NCI-H146 treated with DMSO at 0.1 percent for 48 hours (cell line): ENCODE measurements at regions not wholly inside any gene's neighbourhood (a gene's known extent, or its start where the extent isn't known, plus 50 kb on each side); places are given as distances from the start of the nearest gene placed in this dataset.
A peak's percentile ranks its signal among the peaks of the same experiment; 100 is the strongest.

Source experiments
- DNase-seq: peaks from one replicate; lab custom pipeline; 2025; ENCODE audit not compliant: unreplicated experiment; lab: John Stamatoyannopoulos, UW

DNA sequence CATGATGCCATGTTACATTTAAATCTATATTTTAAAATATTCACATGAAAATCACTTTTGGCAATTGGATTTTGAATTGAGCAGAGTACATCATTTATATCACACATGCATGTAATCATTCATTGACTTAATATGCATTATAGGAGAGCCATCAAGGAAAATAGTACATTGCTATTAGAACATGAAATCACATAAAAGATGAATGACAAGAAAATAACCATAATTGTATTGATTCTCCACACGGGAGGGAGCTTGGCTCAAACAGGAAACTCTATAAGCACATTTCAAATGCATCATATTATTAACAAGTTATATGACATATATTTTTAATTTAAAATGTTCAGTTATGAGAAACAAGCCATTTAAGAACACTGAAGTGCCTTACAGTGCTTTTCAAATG lies 208.6 kb upstream of the PRR20A start:
- DNase-seq, result no peak

DNA sequence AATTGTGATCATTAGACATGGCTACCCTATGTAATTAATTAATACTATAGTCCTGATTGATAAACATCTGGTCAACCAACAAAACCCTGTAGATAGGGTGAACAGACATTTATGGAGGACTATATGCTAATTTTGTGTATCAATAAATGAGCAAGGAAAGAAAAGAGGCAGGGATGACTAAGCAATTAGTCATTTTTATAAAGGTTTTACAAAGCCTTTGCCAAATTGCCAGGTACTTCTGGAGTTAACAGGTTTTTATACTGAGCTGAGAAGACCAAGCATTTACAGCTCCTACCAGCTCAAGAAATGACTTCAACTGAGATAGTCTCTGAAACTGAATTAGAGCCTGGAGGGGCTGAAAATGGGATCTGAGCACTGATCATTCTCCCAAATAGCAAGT lies 186.8 kb upstream of the PRR20A start:
- DNase-seq, result no peak

DNA sequence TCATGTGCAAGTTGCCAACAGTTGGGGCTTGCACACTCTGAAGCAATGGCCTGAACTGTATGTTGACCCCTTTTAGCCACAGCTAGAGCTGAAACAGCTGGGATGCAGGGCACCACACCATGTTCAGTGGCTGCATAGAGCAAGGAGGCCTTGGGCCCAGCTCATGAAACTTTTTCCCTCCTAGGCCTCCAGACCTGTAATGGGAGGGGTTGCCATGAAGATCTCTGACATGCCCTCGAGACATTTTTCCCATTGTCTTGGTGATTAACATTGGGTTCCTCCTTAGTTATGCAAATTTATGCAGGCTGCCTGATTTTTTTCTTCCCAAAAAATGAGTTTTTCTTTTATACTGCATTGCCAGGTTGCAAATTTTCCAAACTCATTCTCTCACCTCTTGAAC lies 165.1 kb upstream of the PRR20A start:
- DNase-seq, result no peak

DNA sequence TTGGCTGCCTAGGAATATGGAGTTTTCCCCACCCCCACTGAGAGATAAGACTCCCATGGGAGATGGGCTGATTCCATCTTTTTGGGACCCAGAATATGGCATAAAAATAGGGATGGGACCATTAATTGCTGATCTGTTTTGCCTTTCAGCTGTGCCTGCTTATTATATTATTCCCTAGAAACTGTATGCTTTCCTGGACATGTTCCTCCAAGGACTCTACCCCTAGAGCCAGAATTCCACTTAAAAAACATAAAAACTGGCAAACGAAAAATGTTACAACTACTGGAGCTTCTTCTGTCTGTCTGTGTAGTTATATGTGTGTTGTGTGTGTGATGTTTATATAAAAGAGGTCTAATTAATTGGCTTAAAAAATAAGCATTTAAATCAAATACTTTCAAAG lies 159.9 kb upstream of the PRR20A start:
- no peak for DNase-seq

DNA sequence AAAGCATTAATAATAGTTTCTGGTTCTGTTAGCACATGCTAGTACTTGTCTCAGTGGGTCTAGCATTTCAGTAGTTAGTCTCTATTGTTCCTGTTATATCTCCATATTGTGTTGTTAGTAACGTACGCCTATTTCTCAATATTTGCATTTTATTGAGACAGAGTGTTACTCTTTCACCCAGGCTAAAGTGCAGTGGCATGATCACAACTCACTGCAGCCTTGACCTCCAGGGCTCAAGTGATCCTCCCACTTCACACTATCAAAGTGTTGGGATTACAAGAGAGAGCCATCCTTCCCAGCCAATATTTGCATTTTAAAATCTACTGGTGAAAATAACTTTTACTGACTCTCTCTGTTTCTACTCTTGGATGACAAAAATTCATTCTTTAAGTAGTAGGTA lies 154.6 kb upstream of the PRR20A start:
- DNase-seq, result no peak

DNA sequence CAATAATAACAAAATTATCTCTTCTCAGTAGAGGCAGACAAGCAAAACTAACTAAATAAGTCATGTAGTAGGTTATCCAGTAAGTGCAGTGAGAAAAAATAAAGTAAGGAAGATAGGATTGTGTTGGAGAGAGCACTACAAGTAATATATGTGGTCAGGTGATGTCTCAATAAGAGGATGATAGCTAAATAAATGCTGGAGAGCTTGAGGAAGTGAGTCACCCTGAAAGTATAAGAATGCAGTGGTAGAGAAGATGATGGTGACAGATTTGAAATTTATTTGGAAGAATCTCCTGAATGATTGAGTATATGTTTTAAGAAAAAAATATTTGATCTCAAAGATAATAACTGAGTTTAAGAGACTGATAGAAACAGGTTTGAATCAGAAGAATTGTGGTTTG lies 152.2 kb upstream of the PRR20A start:
- DNase-seq, result no peak

DNA sequence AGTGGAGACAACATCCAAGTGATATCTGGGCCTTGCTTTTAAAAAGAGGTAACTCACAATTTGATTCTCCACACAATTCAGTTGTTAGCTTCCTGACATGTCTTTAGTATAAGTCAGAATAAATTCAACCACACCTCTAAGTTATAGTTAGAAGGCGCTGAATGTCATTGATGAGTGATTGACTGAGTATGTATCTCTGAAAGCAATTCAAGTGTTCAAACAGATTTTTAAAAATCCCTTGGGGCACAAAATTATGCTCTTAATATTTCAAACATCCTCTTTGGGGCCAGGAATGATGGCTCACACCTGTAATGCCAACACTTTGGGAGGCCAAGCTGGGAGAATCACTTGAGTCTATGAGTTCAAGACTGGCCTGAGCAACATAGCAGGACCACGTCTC lies 137.0 kb upstream of the PRR20A start:
- DNase-seq, result no peak

DNA sequence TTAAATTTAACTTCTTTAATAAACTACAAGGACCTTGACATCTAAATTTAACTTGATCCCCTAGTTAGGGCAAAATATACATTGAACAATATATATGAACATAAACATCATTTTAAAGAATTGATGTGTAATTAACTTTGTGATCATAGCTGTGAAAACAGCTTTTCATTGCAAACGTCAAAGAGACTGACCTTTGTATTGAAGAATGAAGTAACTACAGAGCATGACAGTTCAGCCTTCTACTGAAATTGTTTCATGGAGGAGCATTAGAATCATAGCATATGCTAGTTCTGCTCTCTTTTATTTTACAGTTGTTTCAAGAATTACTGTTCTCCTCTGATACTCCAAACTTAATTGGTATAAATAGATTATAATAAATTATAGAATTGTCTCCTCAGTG lies 123.4 kb upstream of the PRR20A start:
- DNase-seq, result no peak

DNA sequence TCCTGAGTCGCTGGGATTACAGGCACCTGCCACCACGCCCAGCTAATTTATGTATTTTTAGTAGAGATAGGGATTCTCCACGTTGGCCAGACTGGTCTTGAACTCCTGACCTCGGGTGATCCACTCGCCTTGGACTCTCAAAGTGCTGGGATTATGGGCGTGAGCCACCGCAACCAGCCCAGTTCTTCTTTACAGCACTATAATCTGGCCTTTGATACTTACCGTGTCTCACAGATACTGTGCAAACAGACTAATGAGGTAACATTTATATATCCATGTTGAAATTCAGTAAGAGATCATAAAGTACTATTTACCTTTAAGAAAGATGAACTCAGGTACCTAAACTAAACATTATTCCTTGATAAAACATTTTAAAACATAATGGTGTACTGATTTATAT lies 121.8 kb upstream of the PRR20A start:
- no peak for DNase-seq

DNA sequence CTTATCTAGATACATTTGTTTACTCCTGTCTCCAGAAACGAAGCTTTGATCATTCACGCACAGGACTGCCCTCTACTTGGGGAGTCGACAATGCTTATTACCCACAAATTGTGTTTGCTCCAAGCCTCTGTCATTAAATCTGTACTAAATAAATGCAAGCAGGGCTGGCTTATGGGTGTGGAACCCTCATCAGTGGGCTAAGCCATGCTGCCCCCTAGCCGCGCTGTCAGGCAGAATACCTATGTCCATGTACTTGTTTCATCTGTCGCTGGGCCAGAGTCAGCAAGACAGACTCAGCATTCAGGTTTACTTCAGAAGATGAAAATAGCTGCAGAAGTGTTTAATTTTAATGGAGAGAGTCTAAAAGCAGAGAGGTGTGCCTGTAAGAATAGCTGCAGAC lies 110.0 kb upstream of the PRR20A start:
- DNase-seq, result no peak

DNA sequence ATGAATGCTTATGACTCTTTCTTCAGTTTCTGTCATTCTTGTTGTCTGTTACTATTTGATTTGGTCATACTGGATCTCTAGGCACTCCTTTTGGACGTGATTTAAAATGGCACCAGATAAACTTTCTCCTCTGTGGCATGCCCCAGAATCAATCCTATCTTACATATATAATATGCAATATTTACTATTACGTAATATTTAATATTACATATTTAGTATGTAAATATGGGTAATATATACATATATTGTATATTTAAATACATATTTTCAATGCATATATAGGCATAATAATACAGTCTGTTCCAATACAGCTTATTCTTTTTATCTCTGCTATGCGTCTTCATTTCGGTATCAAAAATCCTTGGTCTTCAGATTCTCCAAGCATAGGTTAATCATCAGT lies 104.4 kb upstream of the PRR20A start:
- no peak for DNase-seq

DNA sequence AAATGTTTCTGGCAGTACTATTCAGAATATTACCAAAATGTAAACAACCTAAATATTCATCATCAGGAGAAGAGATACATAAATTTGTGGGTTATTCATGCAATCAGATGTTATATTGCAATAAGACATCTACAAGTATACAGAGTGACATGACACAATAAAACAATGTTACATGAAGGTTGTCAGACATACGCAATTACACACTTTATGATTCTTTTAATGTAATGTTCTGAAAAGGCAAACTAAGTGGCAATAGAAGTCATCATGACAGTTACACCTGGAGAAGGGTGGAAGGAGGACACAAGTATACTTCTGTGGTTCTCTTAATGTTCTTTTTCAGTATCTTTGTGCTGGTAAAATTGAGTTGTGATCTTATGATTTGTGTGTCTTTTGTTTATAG lies 95.8 kb upstream of the PRR20A start:
- DNase-seq, result no peak

DNA sequence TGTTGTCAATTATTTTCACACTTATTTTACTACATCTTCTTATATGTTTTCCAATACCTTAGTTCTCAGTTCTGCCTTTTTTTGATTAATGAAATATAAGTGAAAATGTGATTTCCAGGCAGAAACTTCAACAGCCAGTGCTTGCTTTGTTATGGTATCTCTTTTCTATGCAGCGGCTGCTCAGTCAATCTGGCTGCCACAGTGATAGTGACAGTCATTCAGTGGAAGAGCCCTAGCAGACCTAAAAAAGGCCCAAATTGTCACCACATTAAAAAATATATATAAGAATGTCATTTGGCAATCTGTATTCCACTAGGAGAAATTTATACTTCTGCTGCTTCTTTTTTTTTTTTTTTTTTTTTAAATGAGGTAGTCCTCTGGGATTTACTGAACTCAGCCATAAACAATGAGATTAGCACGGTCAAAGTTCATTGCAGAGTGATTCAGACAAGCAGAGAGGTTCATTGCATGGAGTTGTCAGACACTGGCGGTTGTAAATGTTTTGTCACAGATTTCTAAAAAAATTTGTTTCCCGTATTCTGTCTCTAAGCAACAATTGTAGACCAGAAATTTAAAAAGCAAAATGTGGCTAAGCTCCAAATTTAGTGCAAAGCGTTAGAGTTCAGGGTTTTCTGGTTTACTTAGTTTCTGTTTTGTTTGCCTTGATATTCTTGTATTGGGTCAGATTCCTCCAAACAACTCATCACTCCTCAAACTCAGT lies 94.7 kb upstream of the PRR20A start:
- DNase-seq, result no peak

DNA sequence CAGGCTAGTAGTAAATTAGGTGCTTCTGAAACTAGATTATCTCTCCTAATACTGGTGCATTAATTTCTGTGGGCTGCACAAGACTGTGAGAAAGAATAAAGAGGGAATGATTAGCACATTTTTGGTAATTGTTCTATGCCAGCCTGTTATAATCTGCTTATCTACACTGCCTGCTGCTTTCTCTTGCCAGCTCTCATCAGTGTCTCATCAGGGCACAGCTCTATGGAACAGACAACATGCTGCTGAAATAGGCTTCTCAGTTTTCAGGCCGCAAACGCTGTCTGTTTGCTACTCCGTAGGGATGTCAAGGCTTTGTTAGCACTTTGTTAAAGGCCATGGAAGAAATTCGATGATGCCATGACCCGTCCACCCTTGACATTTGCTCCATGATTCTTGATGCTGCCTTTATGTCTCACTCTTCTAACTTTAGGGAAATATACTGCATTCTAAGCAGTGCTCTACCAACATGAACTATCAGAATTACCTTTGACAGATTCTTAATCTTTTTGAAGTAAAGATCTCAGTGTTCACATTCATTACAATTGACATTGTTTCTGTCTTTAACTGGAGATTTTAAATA lies 84.0 kb upstream of the PRR20A start:
- DNase-seq, result peak; percentile 56

DNA sequence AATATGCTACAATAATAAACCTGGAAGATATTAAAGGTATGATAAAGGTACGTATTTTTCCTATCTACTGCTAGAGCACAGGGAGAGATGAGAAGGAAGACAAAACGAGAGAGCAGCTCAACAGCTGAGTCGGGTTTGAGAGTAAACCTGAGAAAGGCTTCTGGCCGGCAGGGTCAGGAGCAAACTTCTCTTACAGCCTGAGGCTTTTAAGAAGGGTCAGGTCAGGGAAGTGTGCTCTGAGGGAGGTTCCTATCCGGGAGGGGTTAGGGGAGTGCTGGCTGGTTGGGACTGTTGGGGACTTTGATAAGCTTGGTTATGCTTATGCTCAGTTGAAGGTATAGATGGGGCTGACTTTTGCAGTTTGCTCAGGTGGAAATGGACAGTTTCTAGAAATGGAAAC lies 77.7 kb upstream of the PRR20A start:
- no peak for DNase-seq

DNA sequence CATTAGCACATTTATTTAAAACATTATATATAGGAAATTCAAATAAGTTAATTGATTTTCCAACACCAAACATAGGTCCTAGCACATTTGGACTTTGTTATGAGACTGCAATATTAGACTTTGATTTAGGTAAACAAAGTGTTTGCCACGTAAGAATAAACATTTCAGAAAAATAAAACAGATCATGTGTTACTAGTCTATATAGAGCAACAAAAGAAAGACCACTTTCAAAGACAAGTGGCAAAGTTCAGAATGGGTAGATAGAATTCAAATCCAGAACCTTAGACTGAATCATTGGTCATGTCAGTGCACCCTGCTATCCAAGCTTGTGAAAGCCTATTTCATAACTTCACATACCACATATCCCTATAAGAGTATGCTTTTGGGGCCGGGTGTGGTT lies 66.7 kb upstream of the PRR20A start:
- no peak for DNase-seq

DNA sequence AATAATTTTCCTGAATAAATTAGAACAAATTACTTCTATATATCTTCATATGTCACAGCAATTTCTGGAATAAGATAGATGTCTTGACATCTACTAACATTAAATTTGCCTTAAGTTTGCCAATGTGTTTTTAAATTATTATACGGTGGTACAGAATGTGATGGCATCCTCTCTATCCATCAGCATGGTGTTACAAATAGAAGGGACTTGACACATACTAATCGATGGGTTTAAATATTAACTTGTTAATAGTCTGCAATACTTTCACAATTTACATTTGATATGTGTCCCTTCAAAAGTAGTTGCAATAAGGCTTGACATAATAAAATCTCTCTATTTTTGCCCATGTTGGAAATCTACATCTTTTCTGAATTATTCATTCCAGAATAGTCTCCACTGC lies 65.1 kb upstream of the PRR20A start:
- DNase-seq, result no peak

DNA sequence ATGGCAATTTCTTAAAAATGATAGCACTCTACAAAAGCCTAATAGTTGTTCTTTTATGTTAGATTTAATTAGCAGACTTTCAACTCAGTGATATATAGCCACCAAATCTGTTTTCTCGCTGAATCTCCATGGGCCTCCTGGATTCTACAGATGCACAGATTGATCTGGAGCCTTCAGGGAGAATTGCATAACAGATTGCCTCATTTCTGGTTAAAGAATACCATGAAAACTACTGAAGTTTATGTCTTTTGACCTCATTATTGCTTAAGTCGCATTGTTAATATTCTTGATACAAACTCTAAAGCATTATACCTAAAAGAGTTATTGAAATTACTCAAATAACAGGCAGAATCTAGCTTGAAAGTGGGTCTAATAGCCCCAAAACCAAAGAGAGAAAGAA lies 53.7 kb upstream of the PRR20A start:
- no peak for DNase-seq
